HG02943 (cell line): ENCODE measurements at regions not wholly inside any gene's neighbourhood (a gene's known extent, or its start where the extent isn't known, plus 50 kb on each side); places are given as distances from the start of the nearest gene placed in this dataset.

Experiments used
- ATAC-seq: cut with Tn5 transposase; IDR thresholded peaks from one replicate; pipeline ENCODE4 v1.9.1; 2021; ENCODE audit warnings: mild to moderate bottlenecking, low read depth, moderate library complexity; ENCODE audit not compliant: unreplicated experiment

DNA sequence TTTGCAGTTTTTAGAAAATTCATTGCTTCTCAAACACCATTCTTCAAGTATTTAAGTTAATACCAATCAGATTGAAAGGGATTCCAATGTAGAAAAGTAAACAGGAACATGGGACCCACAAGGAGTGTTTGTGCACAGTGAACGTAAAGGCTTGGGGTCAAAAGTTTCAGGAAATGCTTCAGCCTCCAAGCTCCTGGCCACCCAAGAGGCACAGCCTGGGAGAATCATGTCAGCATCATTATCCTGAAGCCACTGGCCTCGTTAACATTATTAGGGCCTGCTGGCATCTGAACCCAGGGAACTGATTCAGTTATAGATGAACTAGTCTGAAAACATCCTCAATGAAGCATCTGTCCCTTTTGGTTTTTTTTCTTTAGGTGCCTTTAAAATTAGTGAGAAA lies 122.9 kb downstream of the NXNL2 start:
- ATAC-seq, result no peak

DNA sequence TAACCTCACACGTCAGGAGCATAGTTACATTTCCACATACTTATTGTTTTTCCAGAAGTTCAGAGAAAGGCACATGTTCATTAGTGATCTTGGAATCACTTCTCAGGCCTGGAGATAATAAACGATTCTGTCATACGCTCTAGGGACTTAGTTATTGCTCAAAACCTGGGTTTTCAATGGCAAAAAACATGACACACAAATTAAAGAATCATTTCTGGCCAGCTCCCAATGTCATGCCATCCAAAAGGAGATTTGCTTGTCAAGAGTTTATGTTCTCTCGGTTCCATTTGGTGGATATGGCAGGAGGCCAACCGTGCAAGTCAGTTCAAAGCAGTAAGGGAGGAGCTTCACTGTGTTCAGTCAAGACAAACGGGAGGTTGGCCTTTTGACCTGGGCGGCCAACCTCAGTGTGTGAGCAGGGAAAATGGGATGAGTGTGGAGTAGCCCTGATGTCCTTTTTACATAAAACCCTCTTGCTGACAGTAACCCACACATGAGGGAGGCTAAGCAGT lies 123.4 kb downstream of the NXNL2 start:
- ATAC-seq, result no peak

DNA sequence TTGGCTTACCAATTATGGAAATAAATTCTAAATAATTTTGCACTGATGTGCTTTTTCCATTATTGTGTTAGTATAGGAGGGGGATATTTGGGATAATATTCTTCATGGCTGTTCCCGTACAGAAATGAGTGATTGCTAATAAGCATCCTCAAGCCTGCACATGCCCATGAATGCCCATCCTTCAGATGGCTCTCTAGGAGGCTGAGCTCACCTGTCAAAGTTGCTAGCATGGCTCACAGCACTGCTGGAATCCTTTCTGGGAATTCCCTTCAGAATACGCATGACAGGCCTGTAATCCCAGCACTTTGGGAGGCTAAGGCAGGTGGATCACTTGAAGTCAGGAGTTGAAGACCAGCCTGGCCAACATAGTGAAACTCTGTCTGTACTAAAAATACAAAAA lies 124.1 kb downstream of the NXNL2 start:
- no peak for ATAC-seq

GRCh38 chr9:88660611-88661010 lies 125.6 kb downstream of the NXNL2 start:
- no peak for ATAC-seq

- ATAC-seq, result no peak
These were observed 126.8 kb downstream of the NXNL2 start for GRCh38 chr9:88661759-88662158.

- ATAC-seq, result no peak
These were observed 128.9 kb downstream of the NXNL2 start for GRCh38 chr9:88663771-88664419.

DNA sequence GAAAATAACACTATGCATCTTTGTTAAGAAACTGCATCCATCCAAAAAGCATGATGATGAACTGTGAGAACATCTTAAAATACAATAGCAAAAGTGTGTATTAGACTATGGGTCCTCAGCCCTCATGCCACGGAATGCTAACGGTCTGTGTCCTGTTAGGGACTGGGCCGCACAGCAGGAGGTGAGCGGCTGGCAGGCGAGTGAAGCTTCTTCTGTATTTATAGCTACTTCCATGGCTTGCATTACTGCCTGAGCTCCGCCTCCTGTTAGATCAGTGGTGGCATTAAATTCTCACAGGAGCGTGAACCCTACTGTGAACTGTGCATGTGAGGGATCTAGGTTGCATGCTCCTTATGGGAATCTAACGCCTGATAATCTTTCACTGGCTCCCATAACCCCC lies 129.8 kb downstream of the NXNL2 start:
- ATAC-seq, result no peak

GRCh38 chr9:88672874-88673689 lies 138.1 kb downstream of the NXNL2 start:
- no peak for ATAC-seq

DNA sequence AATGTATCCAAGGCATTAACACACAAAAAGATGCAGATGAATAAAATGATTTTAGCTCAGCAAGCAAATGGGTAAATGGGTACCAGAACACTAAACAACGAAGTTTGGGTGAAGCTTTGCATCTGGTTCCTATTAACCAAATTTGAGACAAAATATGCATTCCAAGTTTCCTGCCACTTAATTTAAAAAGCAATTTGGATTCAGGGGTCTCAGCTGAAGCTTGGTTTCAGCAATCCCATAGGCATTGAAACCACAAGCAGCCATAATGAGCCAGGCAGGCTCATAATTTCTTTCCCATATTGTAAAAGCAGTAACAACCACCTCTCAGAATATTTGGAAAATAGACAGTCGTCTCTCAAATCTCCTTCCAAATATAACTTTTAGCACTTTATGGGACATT lies 138.9 kb downstream of the NXNL2 start:
- no peak for ATAC-seq

DNA sequence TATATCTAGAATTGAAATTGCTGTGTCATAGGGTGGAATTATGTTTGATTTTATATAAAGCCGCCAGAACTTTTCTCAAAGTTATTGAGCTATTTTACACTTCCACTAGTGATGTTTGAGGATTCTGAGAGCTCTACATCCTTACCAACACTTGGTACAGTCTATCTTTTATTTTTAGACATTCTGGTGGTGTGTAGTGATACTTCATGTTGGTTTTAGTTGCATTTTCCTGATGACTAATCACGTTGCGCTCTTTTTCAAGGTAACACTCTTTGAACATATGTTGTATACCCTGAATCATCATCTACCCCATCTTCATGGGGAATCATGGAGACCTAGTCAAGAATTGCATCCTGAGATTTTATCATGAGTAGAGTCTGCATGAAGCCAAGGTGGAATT lies 141.7 kb downstream of the NXNL2 start:
- no peak for ATAC-seq

DNA sequence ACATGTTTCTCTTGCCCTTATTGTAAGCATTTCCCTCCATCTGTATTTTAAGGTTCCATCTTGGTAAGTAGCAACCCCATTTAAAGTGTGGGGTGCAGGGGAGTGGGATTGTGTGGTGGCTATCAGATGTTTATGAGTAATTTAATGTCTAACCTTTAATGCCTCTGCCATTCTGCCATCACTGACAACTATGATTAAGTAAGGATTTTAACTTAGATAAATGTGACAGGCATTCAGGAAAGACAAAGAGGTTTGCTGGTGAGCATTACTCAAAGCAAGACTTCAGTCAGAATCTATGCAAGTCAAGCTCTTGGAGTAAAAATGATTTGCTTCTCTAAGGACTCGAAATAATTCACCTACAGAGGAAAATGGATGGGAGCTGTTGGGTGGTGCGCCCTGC lies 143.0 kb downstream of the NXNL2 start:
- no peak for ATAC-seq

- no peak for ATAC-seq
These were observed 143.5 kb downstream of the NXNL2 start for GRCh38 chr9:88678431-88678830.

DNA sequence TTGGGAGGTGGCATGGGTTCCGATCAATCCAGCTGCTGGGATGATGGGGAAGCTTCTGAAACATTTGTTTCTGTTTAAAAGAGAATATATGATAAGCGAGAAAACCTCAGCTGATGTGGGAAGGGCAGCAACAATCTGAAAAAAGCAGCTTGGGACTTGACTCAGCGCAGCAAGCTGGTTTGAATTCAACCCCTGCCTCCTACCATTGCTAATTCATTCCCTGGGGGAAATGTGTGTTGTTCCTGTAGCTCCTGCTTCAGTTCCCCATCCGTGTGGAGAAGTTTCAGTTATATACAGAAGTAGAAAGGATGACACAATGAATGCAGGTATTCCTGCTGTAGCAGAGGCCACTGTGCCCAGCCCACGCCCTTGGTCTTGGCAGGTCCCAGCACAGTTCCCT lies 145.1 kb downstream of the NXNL2 start:
- ATAC-seq, result no peak

GRCh38 chr9:88680505-88681160 lies 145.7 kb downstream of the NXNL2 start:
- no peak for ATAC-seq

DNA sequence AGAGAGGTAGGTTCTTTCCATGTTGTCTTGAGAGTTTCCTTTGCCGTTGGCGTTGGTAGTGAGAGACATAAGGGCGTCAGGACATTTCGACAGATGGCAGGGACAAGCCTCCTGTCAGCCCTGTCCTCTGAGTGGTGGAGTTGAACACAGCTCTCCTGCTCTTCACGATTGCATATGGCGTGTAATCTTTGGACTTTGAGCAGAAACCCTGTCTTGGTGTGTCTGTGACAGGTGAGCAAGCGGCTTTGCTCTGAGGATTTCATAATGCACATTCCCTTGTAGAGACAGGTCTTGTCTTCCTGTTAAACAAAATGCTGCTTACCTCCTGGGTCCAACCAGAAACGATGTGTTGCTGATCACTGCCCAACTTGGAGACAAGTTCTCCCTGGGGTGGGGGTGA lies 146.5 kb downstream of the NXNL2 start:
- no peak for ATAC-seq

DNA sequence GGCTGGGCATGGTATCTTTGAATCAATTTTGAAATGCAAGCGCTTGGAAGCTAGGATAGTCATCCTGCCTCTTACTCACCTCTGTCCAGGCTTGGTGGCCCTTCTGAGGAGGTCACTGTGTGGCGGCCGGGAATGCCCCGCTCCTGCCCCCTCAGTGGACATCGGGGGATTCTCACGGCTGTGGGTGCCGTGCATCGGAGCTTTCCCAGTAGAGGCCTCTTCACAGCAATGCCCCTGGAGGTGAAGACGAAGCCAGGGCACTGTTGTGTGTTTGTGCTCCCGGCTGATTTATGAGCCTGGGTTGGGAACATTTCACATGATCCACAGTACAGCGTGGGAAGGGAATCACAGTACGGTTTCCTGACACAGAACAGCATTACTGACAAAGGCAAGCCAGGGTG lies 147.5 kb downstream of the NXNL2 start:
- ATAC-seq, result no peak

DNA sequence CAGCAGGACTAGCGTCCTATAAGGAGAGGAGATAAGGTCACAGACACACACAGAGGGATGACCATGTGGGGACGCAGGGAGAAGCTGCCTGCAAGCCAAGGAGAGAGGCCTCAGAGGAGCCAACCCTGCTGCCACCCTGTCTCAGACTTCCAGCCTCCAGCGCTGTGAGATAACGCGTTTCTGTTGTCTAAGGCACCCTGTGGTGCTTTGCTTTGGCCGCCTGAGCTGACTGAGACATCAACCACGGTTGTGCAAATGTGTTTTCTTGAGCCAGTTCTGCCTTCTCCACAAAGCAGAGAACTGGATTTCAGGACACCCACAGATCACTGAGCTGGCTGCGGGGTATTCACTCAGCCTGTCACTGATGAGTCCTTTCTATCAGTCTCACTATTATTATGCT lies 149.1 kb downstream of the NXNL2 start:
- no peak for ATAC-seq

DNA sequence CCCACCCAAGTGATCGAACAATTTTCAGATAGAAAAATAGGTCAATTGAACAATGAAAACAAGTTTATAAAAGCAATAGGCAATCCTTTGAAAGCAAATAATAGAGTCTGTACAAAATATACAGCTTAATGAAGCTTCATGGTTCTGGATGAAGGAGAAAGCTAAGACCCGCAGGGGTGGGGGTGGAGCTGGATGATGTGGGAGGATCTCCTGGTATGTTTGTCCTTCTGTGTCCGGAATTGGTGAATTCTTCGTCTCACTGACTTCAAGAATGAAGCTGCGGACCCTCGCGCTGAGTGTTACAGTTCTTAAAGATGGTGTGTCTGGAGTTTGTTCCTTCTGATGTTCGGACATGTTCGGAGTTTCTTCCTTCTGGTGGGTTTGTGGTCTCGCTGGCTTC lies 149.9 kb downstream of the NXNL2 start:
- no peak for ATAC-seq

- ATAC-seq, result no peak
These were observed 151.0 kb downstream of the NXNL2 start for GRCh38 chr9:88685966-88686365.

GRCh38 chr9:88689509-88690298 lies 154.7 kb downstream of the NXNL2 start:
- no peak for ATAC-seq

DNA sequence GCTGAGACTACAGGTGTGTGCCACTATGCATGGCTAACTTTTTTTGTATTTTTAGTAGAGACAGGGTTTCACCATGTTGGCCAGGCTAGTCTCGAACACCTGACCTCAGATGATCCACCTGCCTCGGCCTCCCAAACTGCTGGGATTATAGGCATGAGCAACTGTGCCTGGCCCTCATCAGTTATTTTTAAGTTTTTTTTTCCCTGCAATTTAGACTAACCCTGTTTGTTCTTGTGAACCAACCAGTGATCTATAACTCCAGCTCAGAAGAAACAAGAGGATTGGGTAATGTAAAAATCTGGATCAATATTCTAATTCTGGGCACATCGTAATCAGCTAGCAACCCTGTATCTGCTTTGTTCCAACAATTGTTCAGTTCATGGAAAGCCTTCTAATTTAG lies 155.7 kb downstream of the NXNL2 start:
- no peak for ATAC-seq
